Ascending aorta (tissue), 2 donors: ENCODE measurements at regions not wholly inside any gene's neighbourhood (a gene's known extent, or its start where the extent isn't known, plus 50 kb on each side); places are given as distances from the start of the nearest gene placed in this dataset.

Source experiments
- DNase-seq, 2 donors: peaks; one replicate each; pipeline ENCODE4 v3.0.0-alpha.2; 2019; ENCODE audit warnings: low spot score in 2 of 2
- H3K27ac ChIP-seq, 2 donors: fragments of 200-600 bp; sonication (generic); one replicate each; pipeline ENCODE4 v1.5.1; 2016 to 2017; ENCODE audit warnings: mild to moderate bottlenecking in 1 of 2
- H3K27me3 ChIP-seq: fragments of 200-600 bp; sonication (generic); one replicate; pipeline ENCODE4 v1.5.1; 2017
- H3K36me3 ChIP-seq, 2 donors: fragments of 200-600 bp; sonication (generic); one replicate each; pipeline ENCODE4 v1.5.1; 2016
- H3K4me1 ChIP-seq, 2 donors: fragments of 200-600 bp; sonication (generic); one replicate each; pipeline ENCODE4 v1.5.1; 2016 to 2017; ENCODE audit warnings: mild to moderate bottlenecking in 1 of 2
- H3K4me3 ChIP-seq, 2 donors: fragments of 200-600 bp; sonication (generic); one replicate each; pipeline ENCODE4 v1.5.1; 2016 to 2017; ENCODE audit warnings: mild to moderate bottlenecking in 1 of 2
- H3K9me3 ChIP-seq, 2 donors: fragments of 200-600 bp; sonication (generic); one replicate each; pipeline ENCODE4 v1.5.1; 2016
- intact Hi-C: fragments of 100-400 bp; cut with DNase I; formaldehyde crosslinking; loops from one replicate; pipeline ENCODE4 v1.15.1; 2023
- TF ChIP-seq, protein P1 (sequence below), 3 experiments: fragments of 200-600 bp in 2 of 3; fragments of 450-650 bp in 1 of 3; sonication (generic) in 2 of 3; IDR thresholded peaks; one replicate each; pipeline ENCODE4 v1.5.1; 2016 to 2019; ENCODE audit warnings: antibody characterized with exemption in 3 of 3, mild to moderate bottlenecking in 1 of 3, moderate library complexity in 1 of 3

DNA sequence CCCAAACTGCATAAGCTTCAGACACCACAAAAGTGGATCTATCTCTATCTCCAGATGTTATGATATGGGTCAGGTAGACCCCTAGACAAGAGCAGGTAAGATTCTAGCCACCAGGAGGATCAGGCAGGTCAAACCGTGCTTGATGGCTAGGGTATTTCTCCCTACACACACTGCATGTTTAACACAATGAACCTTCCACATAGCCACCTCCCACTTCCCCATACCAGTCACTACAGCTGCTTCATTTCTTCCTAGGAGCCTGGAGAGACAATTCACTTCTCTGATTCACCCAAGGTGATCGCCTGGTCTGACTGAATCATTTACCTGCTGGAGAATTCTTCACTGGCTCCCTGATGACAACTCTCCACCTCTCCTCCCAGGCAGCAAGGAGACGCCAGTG is 66.0 kb upstream of the MYCN start:
- intact Hi-C loops = no loop called here
- H3K9me3 ChIP-seq = no peaks in the 10 kb centered on the region
- H3K27me3 ChIP-seq = no peaks in the 10 kb centered on the region
- no peak overlapping the region for H3K4me3 ChIP-seq
- no peaks in the 10 kb centered on the region for H3K36me3 ChIP-seq
- DNase-seq = no peak
- no peaks in the 10 kb centered on the region for H3K4me1 ChIP-seq
- no peak overlapping the region for H3K27ac ChIP-seq
- TF ChIP-seq, protein P1, sequence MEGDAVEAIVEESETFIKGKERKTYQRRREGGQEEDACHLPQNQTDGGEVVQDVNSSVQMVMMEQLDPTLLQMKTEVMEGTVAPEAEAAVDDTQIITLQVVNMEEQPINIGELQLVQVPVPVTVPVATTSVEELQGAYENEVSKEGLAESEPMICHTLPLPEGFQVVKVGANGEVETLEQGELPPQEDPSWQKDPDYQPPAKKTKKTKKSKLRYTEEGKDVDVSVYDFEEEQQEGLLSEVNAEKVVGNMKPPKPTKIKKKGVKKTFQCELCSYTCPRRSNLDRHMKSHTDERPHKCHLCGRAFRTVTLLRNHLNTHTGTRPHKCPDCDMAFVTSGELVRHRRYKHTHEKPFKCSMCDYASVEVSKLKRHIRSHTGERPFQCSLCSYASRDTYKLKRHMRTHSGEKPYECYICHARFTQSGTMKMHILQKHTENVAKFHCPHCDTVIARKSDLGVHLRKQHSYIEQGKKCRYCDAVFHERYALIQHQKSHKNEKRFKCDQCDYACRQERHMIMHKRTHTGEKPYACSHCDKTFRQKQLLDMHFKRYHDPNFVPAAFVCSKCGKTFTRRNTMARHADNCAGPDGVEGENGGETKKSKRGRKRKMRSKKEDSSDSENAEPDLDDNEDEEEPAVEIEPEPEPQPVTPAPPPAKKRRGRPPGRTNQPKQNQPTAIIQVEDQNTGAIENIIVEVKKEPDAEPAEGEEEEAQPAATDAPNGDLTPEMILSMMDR (IDR thresholded peaks at IDR 0.05) = no peak

DNA sequence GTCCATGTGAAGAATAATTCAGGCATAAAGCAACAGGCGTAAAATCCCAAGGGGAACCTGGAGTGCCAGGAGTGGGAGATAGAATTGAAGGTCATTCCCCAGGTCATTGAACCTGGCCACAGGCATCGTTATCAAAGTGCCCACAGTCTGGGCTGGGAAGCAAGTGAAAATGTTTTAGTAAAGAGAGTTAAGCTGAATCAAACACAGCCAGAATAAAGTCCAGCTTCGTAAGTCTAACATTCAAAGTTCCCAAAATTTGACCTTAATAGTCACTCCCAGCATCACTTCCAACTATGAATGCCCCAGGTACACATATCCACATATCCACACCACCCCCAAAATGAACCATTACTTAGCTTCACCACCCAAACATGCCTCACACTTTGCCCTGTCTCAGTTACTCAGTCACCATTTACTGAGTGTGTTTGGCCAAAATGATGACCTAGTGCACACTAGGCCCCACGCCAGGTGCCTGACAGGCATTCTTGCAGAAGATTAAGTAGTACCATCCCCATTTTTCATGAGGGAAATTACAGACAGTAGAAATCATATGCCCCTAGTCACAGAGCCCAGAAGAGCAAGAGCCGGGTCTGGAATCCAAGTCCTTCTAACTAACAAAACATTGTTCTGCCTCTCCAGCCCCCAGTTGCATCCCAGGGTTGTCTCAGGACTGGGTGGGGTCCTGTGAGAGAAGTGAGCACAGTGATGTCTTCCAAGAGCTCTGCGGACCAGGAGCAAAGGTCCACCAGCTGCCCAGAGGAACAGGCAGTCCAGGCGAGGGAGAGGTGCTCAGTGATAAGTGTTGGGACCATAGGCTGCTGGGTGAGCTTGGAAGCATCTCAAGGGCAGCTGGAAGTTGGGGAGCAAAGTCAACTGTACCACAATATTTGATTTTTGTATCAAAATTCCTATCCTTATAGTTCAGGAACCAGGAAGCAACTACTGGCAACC is 65.2 kb upstream of the MYCN start:
- H3K4me1 ChIP-seq = no peaks in the 10 kb centered on the region
- H3K27me3 ChIP-seq = no peaks in the 10 kb centered on the region
- TF ChIP-seq, protein P1 (IDR thresholded peaks at IDR 0.05) = no peak
- H3K9me3 ChIP-seq = no peaks in the 10 kb centered on the region
- DNase-seq = no peak
- H3K36me3 ChIP-seq = no peaks in the 10 kb centered on the region
- intact Hi-C loops = no loop called here
- no peak overlapping the region for H3K4me3 ChIP-seq
- H3K27ac ChIP-seq = no peak overlapping the region

DNA sequence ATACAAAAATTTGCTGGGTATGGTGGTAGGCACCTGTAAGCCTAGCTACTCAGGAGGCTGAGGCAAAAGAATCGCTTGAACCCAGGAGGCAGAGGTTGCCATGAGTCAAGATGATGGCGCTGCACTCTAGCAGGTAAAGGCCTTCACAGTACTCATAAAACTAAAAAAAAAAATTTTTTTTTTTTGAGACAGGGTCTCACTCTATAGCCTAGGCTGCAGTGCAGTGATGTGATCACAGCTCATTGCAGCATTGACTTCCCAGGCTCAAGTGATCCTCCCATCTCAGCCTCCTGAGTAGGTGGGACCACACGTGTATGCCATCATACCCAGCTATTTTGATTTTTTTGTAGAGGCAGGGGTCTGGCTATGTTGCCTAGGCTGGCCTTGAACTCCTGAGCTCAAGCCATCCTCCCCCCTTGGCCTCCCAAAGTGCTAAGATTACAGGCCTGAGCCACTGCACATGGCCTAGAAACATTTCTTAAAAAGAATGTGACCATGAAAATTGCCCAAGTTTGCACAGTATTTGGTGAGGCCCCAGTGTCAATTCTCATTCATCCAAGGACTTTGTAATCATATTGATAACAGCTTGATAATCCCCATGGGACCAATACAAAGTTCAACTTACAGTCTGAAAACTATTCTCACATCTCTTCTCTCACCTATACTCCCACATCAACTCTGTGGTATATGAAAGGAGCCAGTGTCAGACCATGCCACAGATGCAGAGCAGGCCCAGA is 64.2 kb upstream of the MYCN start:
- Histone ChIP-seq H3K9me3 (no peaks in the 10 kb centered on the region), H3K4me1 (no peaks in the 10 kb centered on the region), H3K4me3 (no peak overlapping the region), H3K36me3 (no peaks in the 10 kb centered on the region), H3K27me3 (no peaks in the 10 kb centered on the region), H3K27ac (no peak overlapping the region)
- TF ChIP-seq, protein P1 (IDR thresholded peaks at IDR 0.05) = no peak
- no peak for DNase-seq
- intact Hi-C loops = no loop called here

GRCh38 chr2:15880226-15881119 is 59.9 kb upstream of the MYCN start:
- TF ChIP-seq, protein P1 (IDR thresholded peaks at IDR 0.05) = no peak
- DNase-seq = no peak

DNA sequence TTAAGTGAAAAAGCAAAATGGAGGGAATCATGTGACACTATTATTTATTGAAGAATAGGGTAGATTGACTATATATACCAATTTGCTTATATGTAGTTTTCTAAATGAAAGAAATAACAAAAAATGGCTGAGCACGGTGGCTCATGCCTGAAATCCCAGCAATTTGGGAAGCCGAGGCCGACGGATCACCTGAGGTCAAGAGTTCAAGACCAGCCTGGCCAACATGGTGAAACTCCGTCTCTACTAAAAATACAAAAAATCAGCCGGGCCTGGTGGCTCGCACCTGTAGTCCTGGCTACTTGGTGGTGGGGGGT is 59.3 kb upstream of the MYCN start:
- no peak for DNase-seq
- H3K27me3 ChIP-seq = no peaks in the 10 kb centered on the region
- H3K4me3 ChIP-seq = no peak overlapping the region
- no peaks in the 10 kb centered on the region for H3K4me1 ChIP-seq
- no peak overlapping the region for H3K27ac ChIP-seq
- TF ChIP-seq, protein P1 (IDR thresholded peaks at IDR 0.05) = no peak
- H3K36me3 ChIP-seq = no peaks in the 10 kb centered on the region
- intact Hi-C loops = no loop called here
- no peaks in the 10 kb centered on the region for H3K9me3 ChIP-seq

More at GRCh38 chr2:15880226-15881119, 59.9 kb upstream of the MYCN start:
- Histone ChIP-seq H3K36me3 (no peaks in the 10 kb centered on the region), H3K4me3 (no peak overlapping the region), H3K27ac (no peak overlapping the region), H3K9me3 (no peaks in the 10 kb centered on the region), H3K4me1 (no peaks in the 10 kb centered on the region), H3K27me3 (no peaks in the 10 kb centered on the region)
- intact Hi-C loops = no loop called here
